Endothelial cell of umbilical vein (primary cell): ENCODE measurements at regions not wholly inside any gene's neighbourhood (a gene's known extent, or its start where the extent isn't known, plus 50 kb on each side); places are given as distances from the start of the nearest gene placed in this dataset.

Source experiments
- BruUV-seq: library from RNA; stranded (reverse); fragments of 400-500 nt; replicated peaks from 2 replicates; lab custom pipeline; 2021; lab: Mats Ljungman, UMichigan
- CTCF ChIA-PET: fragments of 300-600, 350-600 bp; sonication (Branson Sonifier 250); formaldehyde crosslinking; loops from one replicate; lab custom pipeline; 2021; ENCODE audit warnings: antibody characterized with exemption, inconsistent platforms; lab: Charles Lee
- POLR2A ChIA-PET: fragments of 300-600, 350-600 bp; sonication (Branson Sonifier 250); formaldehyde crosslinking; loops from one replicate; lab custom pipeline; 2021; ENCODE audit warnings: antibody characterized with exemption, inconsistent platforms; lab: Charles Lee
- DNase-seq: peaks from one replicate; pipeline ENCODE4 v3.0.0-alpha.2; 2011; ENCODE audit warnings: low read depth, low spot score
- FAIRE-seq: peaks from 2 replicates; lab custom pipeline; 2011; peaks lifted over from hg19 to GRCh38; lab: Jason Lieb, UNC
- H2AFZ ChIP-seq: 2 replicates; pipeline ENCODE4 v1.6.0; 2012; ENCODE audit warnings: low read depth, low read length, control low read depth, inconsistent platforms
- H3K27ac ChIP-seq: 2 replicates; pipeline ENCODE4 v1.5.1; 2011; ENCODE audit warnings: low read depth, mild to moderate bottlenecking, control low read depth, low read length, moderate library complexity; ENCODE audit not compliant: insufficient read depth
- H3K27me3 ChIP-seq, 2 experiments: 2 replicates each; pipeline versions ENCODE4 v1.6.0 to v1.6.1; 2011; ENCODE audit warnings: low read length in 2 of 2, mixed read lengths in 1 of 2; ENCODE audit not compliant: control insufficient read depth in 2 of 2, insufficient read depth in 2 of 2
- H3K36me3 ChIP-seq, 2 experiments: 2 replicates in 1 of 2; 3 replicates in 1 of 2; pipeline ENCODE4 v1.5.1; 2011; ENCODE audit warnings: low read length in 2 of 2, mild to moderate bottlenecking in 1 of 2, moderate library complexity in 1 of 2; ENCODE audit not compliant: control insufficient read depth in 2 of 2, insufficient read depth in 2 of 2; ENCODE audit errors: extremely low read depth in 1 of 2
- H3K4me1 ChIP-seq: 3 replicates; pipeline ENCODE4 v1.5.1; 2011; ENCODE audit warnings: mild to moderate bottlenecking, low read length; ENCODE audit not compliant: control insufficient read depth, insufficient read depth; ENCODE audit errors: extremely low read depth
- H3K4me2 ChIP-seq: 2 replicates; pipeline ENCODE4 v1.6.1; 2011; ENCODE audit warnings: low read length, control low read depth, mixed read lengths; ENCODE audit not compliant: insufficient read depth
- H3K4me3 ChIP-seq, 3 experiments: fragments of 200-600 bp in 1 of 3; sonication (generic), shearing (Covaris generic) in 1 of 3; replicated peaks in 1 of 3; 2 replicates each; pipeline ENCODE4 v1.5.1; 2011 to 2016; ENCODE audit warnings: control low read depth in 3 of 3, low read length in 3 of 3, mild to moderate bottlenecking in 2 of 3, inconsistent platforms in 1 of 3, low read depth in 1 of 3, moderate library complexity in 1 of 3; ENCODE audit not compliant: insufficient read depth in 1 of 3
- H3K79me2 ChIP-seq: 2 replicates; pipeline ENCODE4 v1.6.0; 2012; ENCODE audit warnings: low read length, inconsistent platforms; ENCODE audit not compliant: control insufficient read depth, insufficient read depth
- H3K9ac ChIP-seq: replicated peaks from 2 replicates; pipeline ENCODE3; 2011; ENCODE audit warnings: low read length, control low read depth; ENCODE audit not compliant: insufficient read depth; ENCODE audit errors: extremely low read depth
- H3K9me1 ChIP-seq: replicated peaks from 3 replicates; pipeline ENCODE4 v1.6.0; 2011; ENCODE audit warnings: mild to moderate bottlenecking, low read length; ENCODE audit not compliant: control insufficient read depth, insufficient read depth; ENCODE audit errors: extremely low read depth
- H3K9me3 ChIP-seq: replicated peaks from 2 replicates; pipeline ENCODE4 v1.5.1; 2012; ENCODE audit warnings: low read length, inconsistent platforms; ENCODE audit not compliant: control insufficient read depth, insufficient read depth
- H4K20me1 ChIP-seq: replicated peaks from 2 replicates; pipeline ENCODE3; 2011; ENCODE audit warnings: mild to moderate bottlenecking, low read length; ENCODE audit not compliant: control insufficient read depth, insufficient read depth; ENCODE audit errors: extremely low read depth
- EZH2 ChIP-seq: IDR thresholded peaks from 2 replicates; pipeline ENCODE4 v1.6.1; 2012; ENCODE audit warnings: borderline replicate concordance, low read depth, mild to moderate bottlenecking, moderate library complexity, low read length, inconsistent platforms; ENCODE audit not compliant: severe bottlenecking
- FOS ChIP-seq: IDR thresholded peaks from 2 replicates; pipeline ENCODE4 v1.6.1; 2011; ENCODE audit warnings: mild to moderate bottlenecking, low read length, moderate library complexity, borderline replicate concordance; ENCODE audit not compliant: insufficient read depth
- GATA2 ChIP-seq: IDR thresholded peaks from 2 replicates; pipeline ENCODE4 v1.7.0; 2011; ENCODE audit warnings: low read depth, mild to moderate bottlenecking, moderate library complexity, mixed read lengths, low read length; ENCODE audit not compliant: insufficient read length, insufficient read depth
- JUN ChIP-seq: IDR thresholded peaks from 2 replicates; pipeline ENCODE4 v1.6.1; 2011; ENCODE audit warnings: borderline replicate concordance, low read depth; ENCODE audit not compliant: insufficient read length, insufficient read depth
- POLR2AphosphoS5 ChIP-seq: IDR thresholded peaks from 2 replicates; pipeline ENCODE4 v1.6.1; 2012; ENCODE audit warnings: low read depth, mild to moderate bottlenecking, control low read depth, low read length, moderate library complexity; ENCODE audit not compliant: insufficient read depth
- dilution Hi-C: fragments of 300-500 bp; cut with MboI; formaldehyde crosslinking; loops from one replicate; pipeline ENCODE4 v1.15.0; 2019; ENCODE audit warnings: low sequenced_read_pairs; ENCODE audit not compliant: extremely low pct_ligation_motif_present
- intact Hi-C: fragments of 100-400 bp; cut with micrococcal nuclease; formaldehyde crosslinking; loops from one replicate; pipeline ENCODE4 v1.10.0; 2022
- TF ChIP-seq, protein P1 (sequence below), 2 donors: IDR thresholded peaks; 1 replicate in 1 of 2; 2 replicates in 1 of 2; pipeline ENCODE4 v1.5.1; 2011; ENCODE audit warnings: low read length in 2 of 2, mild to moderate bottlenecking in 2 of 2, moderate library complexity in 2 of 2, control low read depth in 1 of 2, inconsistent platforms in 1 of 2, low read depth in 1 of 2; ENCODE audit not compliant: insufficient read depth in 1 of 2; ENCODE audit errors: extremely low read depth in 1 of 2
- TF ChIP-seq, protein P2 (sequence below): IDR thresholded peaks from 2 replicates; pipeline ENCODE4 v1.6.1; 2011; ENCODE audit not compliant: insufficient read depth, insufficient read length

DNA sequence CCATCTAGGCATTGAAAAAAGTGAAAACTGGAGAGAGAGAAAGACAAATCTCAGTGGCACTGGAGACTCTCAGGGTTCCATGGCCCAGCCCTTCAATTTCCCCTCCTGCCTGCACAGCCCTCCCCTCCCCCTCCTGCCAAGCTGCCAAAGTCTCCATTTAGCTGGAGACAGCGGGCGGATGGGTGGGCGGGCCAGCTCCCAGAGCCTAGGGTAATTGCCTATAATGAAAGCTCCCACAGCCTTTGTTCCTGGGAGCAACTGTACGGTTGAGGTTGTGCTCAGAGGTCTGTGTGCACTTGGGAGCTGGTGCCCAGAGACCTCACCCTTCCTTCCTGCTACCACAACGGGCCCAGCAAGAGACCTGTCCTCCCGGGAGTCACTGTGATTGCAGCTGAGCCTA is 89.6 kb downstream of the NAV1 start:
- POLR2A ChIA-PET = no interaction called here
- peaks cover 10% of the 10 kb centered on the region for H3K79me2 ChIP-seq
- no peak overlapping the region for H3K4me2 ChIP-seq
- no peak for TF ChIP-seq FOS
- no peak for TF ChIP-seq EZH2
- TF ChIP-seq, protein P1, sequence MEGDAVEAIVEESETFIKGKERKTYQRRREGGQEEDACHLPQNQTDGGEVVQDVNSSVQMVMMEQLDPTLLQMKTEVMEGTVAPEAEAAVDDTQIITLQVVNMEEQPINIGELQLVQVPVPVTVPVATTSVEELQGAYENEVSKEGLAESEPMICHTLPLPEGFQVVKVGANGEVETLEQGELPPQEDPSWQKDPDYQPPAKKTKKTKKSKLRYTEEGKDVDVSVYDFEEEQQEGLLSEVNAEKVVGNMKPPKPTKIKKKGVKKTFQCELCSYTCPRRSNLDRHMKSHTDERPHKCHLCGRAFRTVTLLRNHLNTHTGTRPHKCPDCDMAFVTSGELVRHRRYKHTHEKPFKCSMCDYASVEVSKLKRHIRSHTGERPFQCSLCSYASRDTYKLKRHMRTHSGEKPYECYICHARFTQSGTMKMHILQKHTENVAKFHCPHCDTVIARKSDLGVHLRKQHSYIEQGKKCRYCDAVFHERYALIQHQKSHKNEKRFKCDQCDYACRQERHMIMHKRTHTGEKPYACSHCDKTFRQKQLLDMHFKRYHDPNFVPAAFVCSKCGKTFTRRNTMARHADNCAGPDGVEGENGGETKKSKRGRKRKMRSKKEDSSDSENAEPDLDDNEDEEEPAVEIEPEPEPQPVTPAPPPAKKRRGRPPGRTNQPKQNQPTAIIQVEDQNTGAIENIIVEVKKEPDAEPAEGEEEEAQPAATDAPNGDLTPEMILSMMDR (IDR thresholded peaks at IDR 0.05; ENCODE audit: extremely low read depth in 1 of 2, insufficient read depth in 1 of 2, low read depth in 1 of 2, low read length in 2 of 2) = no peak
- TF ChIP-seq, protein P2, sequence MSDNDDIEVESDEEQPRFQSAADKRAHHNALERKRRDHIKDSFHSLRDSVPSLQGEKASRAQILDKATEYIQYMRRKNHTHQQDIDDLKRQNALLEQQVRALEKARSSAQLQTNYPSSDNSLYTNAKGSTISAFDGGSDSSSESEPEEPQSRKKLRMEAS = no peak
- TF ChIP-seq POLR2AphosphoS5 = no peak
- H3K27ac ChIP-seq = no peak overlapping the region
- no peaks in the 10 kb centered on the region for H3K36me3 ChIP-seq
- no peaks in the 10 kb centered on the region for H4K20me1 ChIP-seq
- no peaks in the 10 kb centered on the region for H3K9me3 ChIP-seq
- BruUV-seq = no TSS peak
- H3K4me3 ChIP-seq = no peak overlapping the region
- H3K4me1 ChIP-seq = peaks cover 12% of the 10 kb centered on the region
- no peak for FAIRE-seq
- H3K9me1 ChIP-seq = no peaks in the 10 kb centered on the region
- no peak for DNase-seq
- H2AFZ ChIP-seq = no peak overlapping the region
- intact Hi-C loops = no loop called here
- H3K9ac ChIP-seq = no peak overlapping the region
- CTCF ChIA-PET = interaction anchor here (0.8 to 1.5 kb wide), 4 partner anchors 9 to 22 kb away, joined by 3 to 6 read pairs (median 4); no protein-coding TSS in a partner anchor
- dilution Hi-C loops = no loop called here
- H3K27me3 ChIP-seq = no peaks in the 10 kb centered on the region

DNA sequence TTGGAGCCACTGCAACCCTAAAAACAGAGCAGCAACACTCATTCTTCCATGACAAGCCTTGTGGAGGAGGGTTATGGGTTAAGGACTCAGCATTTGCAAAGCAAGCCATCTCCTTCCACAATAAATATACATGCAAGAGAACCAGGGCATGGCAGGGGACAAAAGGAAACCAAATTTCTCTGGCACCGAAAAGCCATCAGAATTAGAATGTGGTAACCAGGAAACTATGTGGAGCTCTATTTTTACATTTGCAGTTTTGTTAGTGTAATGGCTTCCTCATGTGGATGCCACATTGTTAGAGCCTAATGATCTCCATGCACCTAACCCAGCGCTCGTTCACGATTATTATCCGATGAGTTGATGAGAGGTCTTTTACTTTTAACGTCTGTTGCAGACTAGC is 91.7 kb downstream of the NAV1 start:
- H3K27ac ChIP-seq = no peak overlapping the region
- no TSS peak for BruUV-seq
- dilution Hi-C loops = no loop called here
- H3K9me3 ChIP-seq = no peaks in the 10 kb centered on the region
- ChIA-PET CTCF (interaction anchor here (0.6 to 1.6 kb wide), 3 partner anchors 19 to 195 kb away, joined by 3 read pairs; no protein-coding TSS in a partner anchor), POLR2A (no interaction called here)
- DNase-seq (no peak), FAIRE-seq (no peak)
- no peaks in the 10 kb centered on the region for H3K27me3 ChIP-seq
- H3K36me3 ChIP-seq = no peaks in the 10 kb centered on the region
- H3K4me2 ChIP-seq = no peak overlapping the region
- no peaks in the 10 kb centered on the region for H3K9me1 ChIP-seq
- H4K20me1 ChIP-seq = no peaks in the 10 kb centered on the region
- no peak overlapping the region for H3K4me3 ChIP-seq
- no peak overlapping the region for H2AFZ ChIP-seq
- H3K79me2 ChIP-seq = peaks cover 22% of the 10 kb centered on the region
- H3K9ac ChIP-seq = no peak overlapping the region
- intact Hi-C loops = no loop called here
- TF ChIP-seq JUN (no peak), POLR2AphosphoS5 (no peak), GATA2 (no peak), FOS (no peak), EZH2 (no peak)
- TF ChIP-seq, protein P2 = no peak
- TF ChIP-seq, protein P1 (IDR thresholded peaks at IDR 0.05; ENCODE audit: extremely low read depth in 1 of 2, insufficient read depth in 1 of 2, low read depth in 1 of 2, low read length in 2 of 2) = no peak
- H3K4me1 ChIP-seq = peaks cover 29% of the 10 kb centered on the region
